HL-60 (cell line): ENCODE measurements at regions not wholly inside any gene's neighbourhood (a gene's known extent, or its start where the extent isn't known, plus 50 kb on each side); places are given as distances from the start of the nearest gene placed in this dataset.

Source experiments
- DNase-seq, 2 experiments: peaks; one replicate each; pipeline ENCODE4 v3.0.0-alpha.2; 2010 to 2020; ENCODE audit warnings: low read depth in 1 of 2, low spot score in 1 of 2
- H3K27ac ChIP-seq: fragments of 250-450 bp; sonication (Bioruptor Pico); replicated peaks from 2 replicates; pipeline ENCODE4 v1.5.1; 2020; ENCODE audit warnings: mild to moderate bottlenecking, moderate library complexity
- H3K27me3 ChIP-seq: fragments of 250-450 bp; sonication (Bioruptor Pico); 2 replicates; pipeline ENCODE4 v1.5.1; 2021; ENCODE audit warnings: mild to moderate bottlenecking, moderate library complexity; ENCODE audit not compliant: insufficient read depth, poor library complexity, severe bottlenecking
- H3K4me3 ChIP-seq: replicated peaks from 2 replicates; pipeline ENCODE4 v1.5.1; 2011; ENCODE audit warnings: mild to moderate bottlenecking, control low read depth, low read length; ENCODE audit not compliant: insufficient read depth
- CTCF ChIP-seq: IDR thresholded peaks from one replicate; pipeline ENCODE4 v1.5.1; 2011; ENCODE audit warnings: low read length, control low read depth, inconsistent platforms; ENCODE audit not compliant: insufficient read depth
- GABPA ChIP-seq: IDR thresholded peaks from 2 replicates; pipeline ENCODE4 v1.6.1; 2012; ENCODE audit warnings: low read depth
- POLR2AphosphoS5 ChIP-seq: IDR thresholded peaks from 2 replicates; pipeline ENCODE4 v1.6.1; 2012; ENCODE audit warnings: low read depth
- REST ChIP-seq: IDR thresholded peaks from 2 replicates; pipeline ENCODE4 v1.6.1; 2012; ENCODE audit warnings: low read depth; ENCODE audit not compliant: insufficient replicate concordance
- SPI1 ChIP-seq: IDR thresholded peaks from 2 replicates; pipeline ENCODE4 v1.6.1; 2012; ENCODE audit warnings: low read depth, mild to moderate bottlenecking, borderline replicate concordance

GRCh38 chr2:181142514-181142913 is 162.1 kb downstream of the UBE2E3 start:
- H3K27ac ChIP-seq, result no peak overlapping the region
- no peak overlapping the region for H3K4me3 ChIP-seq
- TF ChIP-seq SPI1 (no peak), GABPA (no peak), POLR2AphosphoS5 (no peak), CTCF (no peak), REST (no peak)
- no peak for DNase-seq
- H3K27me3 ChIP-seq, result no peaks in the 10 kb centered on the region

GRCh38 chr2:181143790-181144300 is 163.4 kb downstream of the UBE2E3 start:
- DNase-seq, result no peak
- no peak overlapping the region for H3K4me3 ChIP-seq
- no peaks in the 10 kb centered on the region for H3K27me3 ChIP-seq
- H3K27ac ChIP-seq, result no peak overlapping the region
- TF ChIP-seq POLR2AphosphoS5 (no peak), CTCF (no peak), SPI1 (no peak)

GRCh38 chr2:181145645-181146044 is 165.2 kb downstream of the UBE2E3 start:
- DNase-seq, result no peak
- Histone ChIP-seq H3K4me3 (no peak overlapping the region), H3K27me3 (no peaks in the 10 kb centered on the region), H3K27ac (no peak overlapping the region)
- TF ChIP-seq SPI1, result no peak
- no peak for TF ChIP-seq POLR2AphosphoS5
- TF ChIP-seq GABPA, result no peak
- TF ChIP-seq REST, result no peak
- no peak for TF ChIP-seq CTCF

- no peaks in the 10 kb centered on the region for H3K27me3 ChIP-seq
- TF ChIP-seq SPI1 (no peak), POLR2AphosphoS5 (no peak), REST (no peak), GABPA (no peak), CTCF (no peak)
- no peak overlapping the region for H3K27ac ChIP-seq
- H3K4me3 ChIP-seq, result no peak overlapping the region
- no peak for DNase-seq
These were observed 165.8 kb downstream of the UBE2E3 start for GRCh38 chr2:181146171-181146570.
